Glutamatergic neuron (in vitro differentiated cells): ENCODE measurements at regions not wholly inside any gene's neighbourhood (a gene's known extent, or its start where the extent isn't known, plus 50 kb on each side); places are given as distances from the start of the nearest gene placed in this dataset.

Source experiments
- DNase-seq: peaks from one replicate; pipeline ENCODE4 v3.0.0; 2022
- H3K27ac Mint-ChIP-seq: one replicate; pipeline ENCODE4 v1.8.0; 2020; ENCODE audit warnings: mild to moderate bottlenecking, mixed read lengths, inconsistent platforms; ENCODE audit not compliant: unreplicated experiment
- H3K27me3 Mint-ChIP-seq: one replicate; pipeline ENCODE4 v1.8.0; 2020; ENCODE audit warnings: mild to moderate bottlenecking, moderate library complexity, mixed read lengths, inconsistent platforms; ENCODE audit not compliant: unreplicated experiment
- H3K36me3 Mint-ChIP-seq: one replicate; pipeline ENCODE4 v1.8.0; 2020; ENCODE audit warnings: mild to moderate bottlenecking, mixed read lengths, inconsistent platforms; ENCODE audit not compliant: unreplicated experiment
- H3K4me1 Mint-ChIP-seq: one replicate; pipeline ENCODE4 v1.8.0; 2020; ENCODE audit warnings: mild to moderate bottlenecking, low read depth, mixed read lengths, inconsistent platforms; ENCODE audit not compliant: unreplicated experiment
- H3K4me3 Mint-ChIP-seq: one replicate; pipeline ENCODE4 v1.8.0; 2020; ENCODE audit warnings: mild to moderate bottlenecking, mixed read lengths, inconsistent platforms; ENCODE audit not compliant: unreplicated experiment
- H3K9me3 Mint-ChIP-seq: one replicate; pipeline ENCODE4 v1.8.0; 2020; ENCODE audit warnings: mild to moderate bottlenecking, moderate library complexity, mixed read lengths, inconsistent platforms; ENCODE audit not compliant: unreplicated experiment
- CTCF ChIP-seq: fragments of 200-600 bp; sonication (generic); IDR thresholded peaks from one replicate; pipeline ENCODE4 v1.5.0; 2021; ENCODE audit not compliant: partially characterized antibody, unreplicated experiment

- peaks cover 8% of the 10 kb centered on the region for H3K9me3 Mint-ChIP-seq
- H3K4me1 Mint-ChIP-seq: peaks cover 15% of the 10 kb centered on the region
- H3K27ac Mint-ChIP-seq: no peak overlapping the region
- DNase-seq: no peak
- no peak for TF ChIP-seq CTCF
- peaks cover 5% of the 10 kb centered on the region for H3K27me3 Mint-ChIP-seq
- no peak overlapping the region for H3K4me3 Mint-ChIP-seq
- no peaks in the 10 kb centered on the region for H3K36me3 Mint-ChIP-seq
These were observed 265.1 kb downstream of the PTPRU start for GRCh38 chr1:29501227-29501976.

- no peaks in the 10 kb centered on the region for H3K36me3 Mint-ChIP-seq
- H3K9me3 Mint-ChIP-seq: peaks cover 5% of the 10 kb centered on the region
- H3K27ac Mint-ChIP-seq: no peak overlapping the region
- no peak for DNase-seq
- peaks cover 3% of the 10 kb centered on the region for H3K27me3 Mint-ChIP-seq
- no peak overlapping the region for H3K4me3 Mint-ChIP-seq
- TF ChIP-seq CTCF: no peak
- peaks cover 15% of the 10 kb centered on the region for H3K4me1 Mint-ChIP-seq
These were observed 264.3 kb downstream of the PTPRU start for GRCh38 chr1:29500651-29501050.

GRCh38 chr1:29500041-29500440 lies 263.7 kb downstream of the PTPRU start:
- Mint-ChIP-seq H3K27ac (no peak overlapping the region), H3K4me1 (peaks cover 15% of the 10 kb centered on the region), H3K9me3 (peaks cover 5% of the 10 kb centered on the region), H3K4me3 (no peak overlapping the region), H3K36me3 (no peaks in the 10 kb centered on the region), H3K27me3 (peaks cover 3% of the 10 kb centered on the region)
- no peak for TF ChIP-seq CTCF
- DNase-seq: no peak

- Mint-ChIP-seq H3K9me3 (peaks cover 2% of the 10 kb centered on the region), H3K27ac (no peak overlapping the region), H3K4me3 (no peak overlapping the region), H3K4me1 (peaks cover 14% of the 10 kb centered on the region), H3K36me3 (no peaks in the 10 kb centered on the region), H3K27me3 (peaks cover 3% of the 10 kb centered on the region)
- TF ChIP-seq CTCF: no peak
- no peak for DNase-seq
These were observed 262.9 kb downstream of the PTPRU start for GRCh38 chr1:29499104-29499650.
